Dermis blood vessel endothelial cell (primary cell): ENCODE measurements at regions not wholly inside any gene's neighbourhood (a gene's known extent, or its start where the extent isn't known, plus 50 kb on each side); places are given as distances from the start of the nearest gene placed in this dataset.

Experiments used
- DNase-seq: peaks from one replicate; pipeline ENCODE4 v3.0.0; 2010

- DNase-seq = peak; percentile 73
Observed at GRCh38 chr22:46066691-46067090, 83.6 kb upstream of the PPARA start.

- peak; percentile 62 for DNase-seq
Observed at GRCh38 chr22:46067159-46068111, 82.9 kb upstream of the PPARA start.

- DNase-seq = peak; percentile 44
Observed at GRCh38 chr22:46068181-46068592, 82.1 kb upstream of the PPARA start.

GRCh38 chr22:46068593-46069491 lies 81.5 kb upstream of the PPARA start:
- DNase-seq = peak; percentile 57

GRCh38 chr22:46069521-46070214 lies 80.7 kb upstream of the PPARA start:
- DNase-seq = peak; percentile 94

GRCh38 chr22:46070215-46070802 lies 80.0 kb upstream of the PPARA start:
- DNase-seq = peak; percentile 60

- peak; percentile 69 for DNase-seq
Observed at GRCh38 chr22:46070803-46071450, 79.4 kb upstream of the PPARA start.

GRCh38 chr22:46071451-46072109 lies 78.7 kb upstream of the PPARA start:
- peak; percentile 96 for DNase-seq

GRCh38 chr22:46072110-46072881 lies 78.0 kb upstream of the PPARA start:
- peak; percentile 72 for DNase-seq

GRCh38 chr22:46072981-46073682 lies 77.2 kb upstream of the PPARA start:
- no peak for DNase-seq

- DNase-seq = peak; percentile 48
Observed at GRCh38 chr22:46073683-46074504, 76.4 kb upstream of the PPARA start.

GRCh38 chr22:46074771-46075551 lies 75.4 kb upstream of the PPARA start:
- DNase-seq = peak; percentile 30

- peak; percentile 32 for DNase-seq
Observed at GRCh38 chr22:46075764-46076531, 74.4 kb upstream of the PPARA start.

- DNase-seq = peak; percentile 62
Observed at GRCh38 chr22:46076651-46077339, 73.5 kb upstream of the PPARA start.

- DNase-seq = peak; percentile 38
Observed at GRCh38 chr22:46077669-46078099, 72.6 kb upstream of the PPARA start.
